PC-3 (cell line): ENCODE measurements at regions not wholly inside any gene's neighbourhood (a gene's known extent, or its start where the extent isn't known, plus 50 kb on each side); places are given as distances from the start of the nearest gene placed in this dataset.

Source experiments
- ATAC-seq: fragments of 200-7000 bp; cut with Tn5 transposase; 2 replicates; pipeline ENCODE4 v1.9.1; 2020; ENCODE audit warnings: mild to moderate bottlenecking, moderate library complexity
- BruUV-seq: library from RNA; stranded (reverse); fragments of 400-500 nt; replicated peaks from 2 replicates; lab custom pipeline; 2021; lab: Mats Ljungman, UMichigan
- CTCF ChIA-PET: fragments of 300-600 bp; sonication (Branson Sonifier 250); formaldehyde crosslinking; loops from one replicate; lab custom pipeline; 2022; ENCODE audit warnings: antibody characterized with exemption; lab: Charles Lee
- POLR2A ChIA-PET: fragments of 300-600 bp; sonication (Branson Sonifier 250); formaldehyde crosslinking; loops from one replicate; lab custom pipeline; 2022; ENCODE audit warnings: antibody characterized with exemption; ENCODE audit not compliant: unreplicated experiment; lab: Charles Lee
- DNase-seq: peaks from one replicate; pipeline ENCODE4 v3.0.0-alpha.2; 2015
- H2AFZ ChIP-seq: fragments of 300-600 bp; sonication (generic); 2 replicates; pipeline ENCODE4 v1.6.0; 2016; ENCODE audit warnings: antibody characterized with exemption, low read length
- H3F3A ChIP-seq: fragments of 300-600 bp; sonication (generic); one replicate; pipeline ENCODE4 v1.6.0; 2017; ENCODE audit warnings: antibody characterized with exemption, low read length, control low read depth, mild to moderate bottlenecking; ENCODE audit not compliant: unreplicated experiment
- H3K27ac ChIP-seq: fragments of 300-600 bp; sonication (generic); 2 replicates; pipeline ENCODE4 v1.5.1; 2016; ENCODE audit warnings: mild to moderate bottlenecking, low read length
- H3K27me3 ChIP-seq: fragments of 300-600 bp; sonication (generic); 2 replicates; pipeline ENCODE4 v1.6.1; 2016; ENCODE audit warnings: low read length, mixed read lengths
- H3K36me3 ChIP-seq: fragments of 300-600 bp; sonication (generic); 2 replicates; pipeline ENCODE4 v1.6.1; 2016; ENCODE audit warnings: low read depth, mixed run types, low read length, mixed read lengths
- H3K4me1 ChIP-seq: fragments of 300-600 bp; sonication (generic); 2 replicates; pipeline ENCODE4 v1.5.1; 2016; ENCODE audit warnings: low read length; ENCODE audit not compliant: insufficient read depth
- H3K4me2 ChIP-seq: fragments of 300-600 bp; sonication (generic); 2 replicates; pipeline ENCODE4 v1.6.0; 2016; ENCODE audit warnings: low read length
- H3K4me3 ChIP-seq: fragments of 300-600 bp; sonication (generic); 2 replicates; pipeline ENCODE4 v1.5.1; 2016; ENCODE audit warnings: mild to moderate bottlenecking, low read length, mixed read lengths
- H3K79me2 ChIP-seq: fragments of 300-600 bp; sonication (generic); 2 replicates; pipeline ENCODE4 v1.6.1; 2017; ENCODE audit warnings: low read length, mixed read lengths
- H3K9ac ChIP-seq: fragments of 300-600 bp; sonication (generic); 2 replicates; pipeline ENCODE4 v1.6.0; 2016; ENCODE audit warnings: mild to moderate bottlenecking, low read length
- H3K9me2 ChIP-seq: fragments of 300-600 bp; sonication (generic); replicated peaks from 2 replicates; pipeline ENCODE4 v1.6.1; 2016; ENCODE audit warnings: mixed run types, low read length, mixed read lengths
- H3K9me3 ChIP-seq: fragments of 300-600 bp; sonication (generic); 2 replicates; pipeline ENCODE4 v1.6.1; 2016; ENCODE audit warnings: low read length, mixed read lengths
- H4K20me1 ChIP-seq: fragments of 300-600 bp; sonication (generic); 2 replicates; pipeline ENCODE4 v1.6.1; 2016; ENCODE audit warnings: low read length, mixed read lengths
- EZH2 ChIP-seq: fragments of 300-600 bp; sonication (generic); IDR thresholded peaks from one replicate; pipeline ENCODE4 v1.6.1; 2017; ENCODE audit warnings: antibody characterized with exemption, mild to moderate bottlenecking, low read length; ENCODE audit not compliant: unreplicated experiment
- EZH2phosphoT487 ChIP-seq: fragments of 300-600 bp; sonication (generic); IDR thresholded peaks from 2 replicates; pipeline ENCODE4 v1.6.1; 2018; ENCODE audit warnings: mild to moderate bottlenecking, antibody characterized with exemption, low read length, borderline replicate concordance
- intact Hi-C: fragments of 100-400 bp; cut with micrococcal nuclease; formaldehyde crosslinking; loops from 2 replicates; pipeline ENCODE4 v1.9.0; 2023
- TF ChIP-seq, protein P1 (sequence below): fragments of 300-600 bp; sonication (generic); conservative IDR thresholded peaks from 2 replicates; pipeline ENCODE4 v1.5.1; 2017; ENCODE audit warnings: antibody characterized with exemption, low read depth, mild to moderate bottlenecking, low read length

DNA sequence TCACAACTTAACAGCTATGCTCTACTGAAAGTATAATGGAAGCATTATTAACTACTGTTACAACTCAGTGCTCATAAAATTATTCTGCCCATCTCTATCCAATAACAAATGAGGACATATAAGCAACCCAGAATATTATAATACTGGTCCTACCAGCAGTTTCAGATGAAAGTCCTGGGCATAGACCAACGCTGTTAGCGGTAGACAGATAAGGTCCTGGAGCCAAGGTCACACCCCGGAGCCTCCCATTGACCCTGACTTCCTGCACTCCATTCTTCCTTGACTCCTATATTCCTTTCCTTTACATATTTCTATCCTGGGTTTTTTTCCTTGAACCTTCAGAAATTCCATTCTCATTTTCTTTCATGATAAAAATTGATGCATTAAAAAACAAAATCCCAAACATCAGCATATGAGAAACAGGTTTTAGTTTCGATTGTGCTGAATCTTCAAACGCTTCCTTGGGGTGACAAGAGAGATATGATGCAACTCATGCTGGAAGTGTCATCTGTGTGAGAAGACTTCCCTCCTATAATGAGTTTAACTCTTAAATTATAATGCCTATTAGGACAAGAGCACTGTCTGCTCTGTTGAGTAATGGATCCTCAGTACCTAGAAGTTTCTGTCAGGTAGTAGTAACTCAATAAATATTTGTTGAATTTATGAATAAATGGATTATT is 831.1 kb downstream of the LRRIQ3 start:
- Histone ChIP-seq H3F3A (no peaks in the 10 kb centered on the region), H3K4me3 (no peak overlapping the region), H3K9me2 (no peaks in the 10 kb centered on the region), H3K4me2 (no peak overlapping the region), H3K36me3 (no peaks in the 10 kb centered on the region), H2AFZ (no peak overlapping the region), H3K79me2 (no peaks in the 10 kb centered on the region), H3K27me3 (no peaks in the 10 kb centered on the region), H3K9me3 (no peaks in the 10 kb centered on the region), H3K9ac (no peak overlapping the region), H3K4me1 (no peaks in the 10 kb centered on the region), H4K20me1 (no peaks in the 10 kb centered on the region), H3K27ac (no peak overlapping the region)
- ATAC-seq: no peak
- POLR2A ChIA-PET: no interaction called here
- CTCF ChIA-PET: no interaction called here
- intact Hi-C loops: no loop called here
- TF ChIP-seq EZH2phosphoT487: no peak
- TF ChIP-seq EZH2: no peak
- TF ChIP-seq, protein P1, sequence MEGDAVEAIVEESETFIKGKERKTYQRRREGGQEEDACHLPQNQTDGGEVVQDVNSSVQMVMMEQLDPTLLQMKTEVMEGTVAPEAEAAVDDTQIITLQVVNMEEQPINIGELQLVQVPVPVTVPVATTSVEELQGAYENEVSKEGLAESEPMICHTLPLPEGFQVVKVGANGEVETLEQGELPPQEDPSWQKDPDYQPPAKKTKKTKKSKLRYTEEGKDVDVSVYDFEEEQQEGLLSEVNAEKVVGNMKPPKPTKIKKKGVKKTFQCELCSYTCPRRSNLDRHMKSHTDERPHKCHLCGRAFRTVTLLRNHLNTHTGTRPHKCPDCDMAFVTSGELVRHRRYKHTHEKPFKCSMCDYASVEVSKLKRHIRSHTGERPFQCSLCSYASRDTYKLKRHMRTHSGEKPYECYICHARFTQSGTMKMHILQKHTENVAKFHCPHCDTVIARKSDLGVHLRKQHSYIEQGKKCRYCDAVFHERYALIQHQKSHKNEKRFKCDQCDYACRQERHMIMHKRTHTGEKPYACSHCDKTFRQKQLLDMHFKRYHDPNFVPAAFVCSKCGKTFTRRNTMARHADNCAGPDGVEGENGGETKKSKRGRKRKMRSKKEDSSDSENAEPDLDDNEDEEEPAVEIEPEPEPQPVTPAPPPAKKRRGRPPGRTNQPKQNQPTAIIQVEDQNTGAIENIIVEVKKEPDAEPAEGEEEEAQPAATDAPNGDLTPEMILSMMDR: no peak
- no peak for DNase-seq
- BruUV-seq: no TSS peak

DNA sequence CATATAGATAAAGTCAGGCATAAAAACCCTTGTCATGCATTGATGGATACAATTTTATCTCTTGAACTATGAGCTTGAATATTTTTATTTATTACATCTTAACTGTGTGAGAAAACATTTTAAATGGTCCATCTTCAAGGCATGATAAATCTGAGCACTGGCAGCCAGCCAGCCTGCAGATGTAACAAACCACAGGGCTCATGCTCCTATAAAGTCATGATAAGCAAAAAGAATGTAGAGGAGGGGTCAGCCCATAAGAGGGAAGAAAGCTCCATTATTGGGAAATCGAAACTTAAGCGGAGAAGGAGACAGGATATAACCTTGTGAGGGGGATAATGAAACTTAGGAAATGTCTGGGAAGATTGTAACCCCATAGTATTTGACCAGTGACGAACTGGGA is 839.0 kb downstream of the LRRIQ3 start:
- Histone ChIP-seq H3K4me1 (no peaks in the 10 kb centered on the region), H3K27me3 (peaks cover 7% of the 10 kb centered on the region; the same call in 1 of the 2 replicates), H3K9ac (no peak overlapping the region), H3K27ac (no peak overlapping the region), H2AFZ (no peak overlapping the region), H3F3A (no peaks in the 10 kb centered on the region), H3K4me3 (no peak overlapping the region), H4K20me1 (no peaks in the 10 kb centered on the region), H3K79me2 (no peaks in the 10 kb centered on the region), H3K4me2 (no peak overlapping the region), H3K36me3 (no peaks in the 10 kb centered on the region), H3K9me2 (no peaks in the 10 kb centered on the region), H3K9me3 (no peaks in the 10 kb centered on the region)
- ATAC-seq: no peak
- CTCF ChIA-PET: no interaction called here
- DNase-seq: no peak
- intact Hi-C loops: no loop called here
- POLR2A ChIA-PET: interaction anchor here (0.5 kb wide), 1 partner anchor 100 kb away, joined by 9 read pairs; no protein-coding TSS in a partner anchor
- TF ChIP-seq EZH2 (no peak), EZH2phosphoT487 (no peak)
- TF ChIP-seq, protein P1: no peak
- no TSS peak for BruUV-seq

DNA sequence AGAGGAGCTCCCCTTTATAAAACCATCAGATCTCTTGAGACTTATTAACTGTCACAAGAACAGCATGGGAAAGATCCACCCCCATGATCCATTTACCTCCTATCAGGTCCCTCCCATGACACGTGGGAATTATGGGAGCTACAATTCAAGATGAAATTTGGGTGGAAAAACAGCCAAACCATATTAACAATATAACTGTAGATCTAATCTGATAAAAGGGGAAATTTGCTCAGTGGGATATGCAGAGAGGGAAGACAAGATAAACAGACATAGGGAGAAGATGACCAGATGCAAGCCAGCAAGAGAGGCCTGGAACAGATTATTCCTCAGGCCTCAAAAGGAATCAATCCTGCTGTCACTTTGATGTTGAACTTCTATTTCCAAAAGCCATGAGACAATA is 841.5 kb downstream of the LRRIQ3 start:
- Histone ChIP-seq H3K36me3 (no peaks in the 10 kb centered on the region), H4K20me1 (no peaks in the 10 kb centered on the region), H3K4me1 (no peaks in the 10 kb centered on the region), H3F3A (no peaks in the 10 kb centered on the region), H3K9me2 (no peaks in the 10 kb centered on the region), H3K27me3 (peaks cover 7% of the 10 kb centered on the region; the same call in 1 of the 2 replicates), H3K4me2 (no peak overlapping the region), H3K27ac (no peak overlapping the region), H3K79me2 (no peaks in the 10 kb centered on the region), H3K9ac (no peak overlapping the region), H3K9me3 (no peaks in the 10 kb centered on the region), H3K4me3 (no peak overlapping the region), H2AFZ (no peak overlapping the region)
- TF ChIP-seq EZH2 (no peak), EZH2phosphoT487 (no peak)
- TF ChIP-seq, protein P1: no peak
- ChIA-PET POLR2A (no interaction called here), CTCF (no interaction called here)
- BruUV-seq: no TSS peak
- ATAC-seq: no peak
- DNase-seq: no peak
- intact Hi-C loops: no loop called here
